Endothelial cell of umbilical vein (primary cell): ENCODE measurements at regions not wholly inside any gene's neighbourhood (a gene's known extent, or its start where the extent isn't known, plus 50 kb on each side); places are given as distances from the start of the nearest gene placed in this dataset.

Experiments used
- BruUV-seq: library from RNA; stranded (reverse); fragments of 400-500 nt; replicated peaks from 2 replicates; lab custom pipeline; 2021; lab: Mats Ljungman, UMichigan
- CTCF ChIA-PET: fragments of 300-600, 350-600 bp; sonication (Branson Sonifier 250); formaldehyde crosslinking; loops from one replicate; lab custom pipeline; 2021; ENCODE audit warnings: antibody characterized with exemption, inconsistent platforms; lab: Charles Lee
- POLR2A ChIA-PET: fragments of 300-600, 350-600 bp; sonication (Branson Sonifier 250); formaldehyde crosslinking; loops from one replicate; lab custom pipeline; 2021; ENCODE audit warnings: antibody characterized with exemption, inconsistent platforms; lab: Charles Lee
- DNase-seq: peaks from one replicate; pipeline ENCODE4 v3.0.0-alpha.2; 2011; ENCODE audit warnings: low read depth, low spot score
- FAIRE-seq: peaks from 2 replicates; lab custom pipeline; 2011; peaks lifted over from hg19 to GRCh38; lab: Jason Lieb, UNC
- H2AFZ ChIP-seq: 2 replicates; pipeline ENCODE4 v1.6.0; 2012; ENCODE audit warnings: low read depth, low read length, control low read depth, inconsistent platforms
- H3K27ac ChIP-seq: 2 replicates; pipeline ENCODE4 v1.5.1; 2011; ENCODE audit warnings: low read depth, mild to moderate bottlenecking, control low read depth, low read length, moderate library complexity; ENCODE audit not compliant: insufficient read depth
- H3K27me3 ChIP-seq, 2 experiments: 2 replicates each; pipeline versions ENCODE4 v1.6.0 to v1.6.1; 2011; ENCODE audit warnings: low read length in 2 of 2, mixed read lengths in 1 of 2; ENCODE audit not compliant: control insufficient read depth in 2 of 2, insufficient read depth in 2 of 2
- H3K36me3 ChIP-seq, 2 experiments: 2 replicates in 1 of 2; 3 replicates in 1 of 2; pipeline ENCODE4 v1.5.1; 2011; ENCODE audit warnings: low read length in 2 of 2, mild to moderate bottlenecking in 1 of 2, moderate library complexity in 1 of 2; ENCODE audit not compliant: control insufficient read depth in 2 of 2, insufficient read depth in 2 of 2; ENCODE audit errors: extremely low read depth in 1 of 2
- H3K4me1 ChIP-seq: 3 replicates; pipeline ENCODE4 v1.5.1; 2011; ENCODE audit warnings: mild to moderate bottlenecking, low read length; ENCODE audit not compliant: control insufficient read depth, insufficient read depth; ENCODE audit errors: extremely low read depth
- H3K4me2 ChIP-seq: 2 replicates; pipeline ENCODE4 v1.6.1; 2011; ENCODE audit warnings: low read length, control low read depth, mixed read lengths; ENCODE audit not compliant: insufficient read depth
- H3K4me3 ChIP-seq, 3 experiments: fragments of 200-600 bp in 1 of 3; sonication (generic), shearing (Covaris generic) in 1 of 3; replicated peaks in 1 of 3; 2 replicates each; pipeline ENCODE4 v1.5.1; 2011 to 2016; ENCODE audit warnings: control low read depth in 3 of 3, low read length in 3 of 3, mild to moderate bottlenecking in 2 of 3, inconsistent platforms in 1 of 3, low read depth in 1 of 3, moderate library complexity in 1 of 3; ENCODE audit not compliant: insufficient read depth in 1 of 3
- H3K79me2 ChIP-seq: 2 replicates; pipeline ENCODE4 v1.6.0; 2012; ENCODE audit warnings: low read length, inconsistent platforms; ENCODE audit not compliant: control insufficient read depth, insufficient read depth
- H3K9ac ChIP-seq: replicated peaks from 2 replicates; pipeline ENCODE3; 2011; ENCODE audit warnings: low read length, control low read depth; ENCODE audit not compliant: insufficient read depth; ENCODE audit errors: extremely low read depth
- H3K9me1 ChIP-seq: replicated peaks from 3 replicates; pipeline ENCODE4 v1.6.0; 2011; ENCODE audit warnings: mild to moderate bottlenecking, low read length; ENCODE audit not compliant: control insufficient read depth, insufficient read depth; ENCODE audit errors: extremely low read depth
- H3K9me3 ChIP-seq: replicated peaks from 2 replicates; pipeline ENCODE4 v1.5.1; 2012; ENCODE audit warnings: low read length, inconsistent platforms; ENCODE audit not compliant: control insufficient read depth, insufficient read depth
- H4K20me1 ChIP-seq: replicated peaks from 2 replicates; pipeline ENCODE3; 2011; ENCODE audit warnings: mild to moderate bottlenecking, low read length; ENCODE audit not compliant: control insufficient read depth, insufficient read depth; ENCODE audit errors: extremely low read depth
- EZH2 ChIP-seq: IDR thresholded peaks from 2 replicates; pipeline ENCODE4 v1.6.1; 2012; ENCODE audit warnings: borderline replicate concordance, low read depth, mild to moderate bottlenecking, moderate library complexity, low read length, inconsistent platforms; ENCODE audit not compliant: severe bottlenecking
- FOS ChIP-seq: IDR thresholded peaks from 2 replicates; pipeline ENCODE4 v1.6.1; 2011; ENCODE audit warnings: mild to moderate bottlenecking, low read length, moderate library complexity, borderline replicate concordance; ENCODE audit not compliant: insufficient read depth
- GATA2 ChIP-seq: IDR thresholded peaks from 2 replicates; pipeline ENCODE4 v1.7.0; 2011; ENCODE audit warnings: low read depth, mild to moderate bottlenecking, moderate library complexity, mixed read lengths, low read length; ENCODE audit not compliant: insufficient read length, insufficient read depth
- JUN ChIP-seq: IDR thresholded peaks from 2 replicates; pipeline ENCODE4 v1.6.1; 2011; ENCODE audit warnings: borderline replicate concordance, low read depth; ENCODE audit not compliant: insufficient read length, insufficient read depth
- MYC ChIP-seq: IDR thresholded peaks from one replicate; pipeline ENCODE4 v1.6.1; 2011; ENCODE audit warnings: mild to moderate bottlenecking, low read depth, low read length
- POLR2A ChIP-seq: IDR thresholded peaks from 2 replicates; pipeline ENCODE4 v1.6.1; 2012; ENCODE audit warnings: low read depth, mild to moderate bottlenecking, control low read depth, low read length
- POLR2AphosphoS5 ChIP-seq: IDR thresholded peaks from 2 replicates; pipeline ENCODE4 v1.6.1; 2012; ENCODE audit warnings: low read depth, mild to moderate bottlenecking, control low read depth, low read length, moderate library complexity; ENCODE audit not compliant: insufficient read depth
- dilution Hi-C: fragments of 300-500 bp; cut with MboI; formaldehyde crosslinking; loops from one replicate; pipeline ENCODE4 v1.15.0; 2019; ENCODE audit warnings: low sequenced_read_pairs; ENCODE audit not compliant: extremely low pct_ligation_motif_present
- intact Hi-C: fragments of 100-400 bp; cut with micrococcal nuclease; formaldehyde crosslinking; loops from one replicate; pipeline ENCODE4 v1.10.0; 2022
- TF ChIP-seq, protein P1 (sequence below), 2 donors: IDR thresholded peaks; 1 replicate in 1 of 2; 2 replicates in 1 of 2; pipeline ENCODE4 v1.5.1; 2011; ENCODE audit warnings: low read length in 2 of 2, mild to moderate bottlenecking in 2 of 2, moderate library complexity in 2 of 2, control low read depth in 1 of 2, inconsistent platforms in 1 of 2, low read depth in 1 of 2; ENCODE audit not compliant: insufficient read depth in 1 of 2; ENCODE audit errors: extremely low read depth in 1 of 2
- TF ChIP-seq, protein P2 (sequence below): IDR thresholded peaks from 2 replicates; pipeline ENCODE4 v1.6.1; 2011; ENCODE audit not compliant: insufficient read depth, insufficient read length

DNA sequence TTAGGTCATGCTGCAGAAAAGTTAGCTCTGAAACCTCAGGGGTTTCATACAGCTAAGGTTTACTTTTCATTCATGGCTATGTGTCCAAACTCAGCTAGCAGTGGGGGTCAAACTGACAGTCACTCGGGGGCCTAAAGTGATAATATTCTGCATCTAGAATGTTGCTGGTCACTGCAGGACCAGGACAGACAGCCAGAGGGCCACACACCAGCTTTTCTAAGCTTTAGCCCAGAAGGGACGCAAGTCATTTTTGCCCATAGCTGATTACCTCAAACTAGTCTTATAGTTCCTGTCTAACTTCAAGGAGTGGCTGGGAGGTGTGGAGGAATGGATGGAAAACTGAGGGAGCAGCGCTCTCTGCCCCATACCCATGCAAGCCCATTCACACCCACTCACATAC, 163.0 kb upstream of the NLRP1 start:
- dilution Hi-C loops = no loop called here
- H2AFZ ChIP-seq = no peak overlapping the region
- no TSS peak for BruUV-seq
- H3K27ac ChIP-seq = no peak overlapping the region
- no peak overlapping the region for H3K4me2 ChIP-seq
- intact Hi-C loops = no loop called here
- H4K20me1 ChIP-seq = no peaks in the 10 kb centered on the region
- H3K4me3 ChIP-seq = no peak overlapping the region
- no peaks in the 10 kb centered on the region for H3K9me1 ChIP-seq
- DNase-seq (no peak), FAIRE-seq (no peak)
- H3K36me3 ChIP-seq = no peaks in the 10 kb centered on the region
- peaks cover under 1 to 4% of the 10 kb centered on the region in 2 experiments for H3K27me3 ChIP-seq
- H3K9me3 ChIP-seq = no peaks in the 10 kb centered on the region
- POLR2A ChIA-PET = no interaction called here
- H3K4me1 ChIP-seq = no peaks in the 10 kb centered on the region
- TF ChIP-seq, protein P1, sequence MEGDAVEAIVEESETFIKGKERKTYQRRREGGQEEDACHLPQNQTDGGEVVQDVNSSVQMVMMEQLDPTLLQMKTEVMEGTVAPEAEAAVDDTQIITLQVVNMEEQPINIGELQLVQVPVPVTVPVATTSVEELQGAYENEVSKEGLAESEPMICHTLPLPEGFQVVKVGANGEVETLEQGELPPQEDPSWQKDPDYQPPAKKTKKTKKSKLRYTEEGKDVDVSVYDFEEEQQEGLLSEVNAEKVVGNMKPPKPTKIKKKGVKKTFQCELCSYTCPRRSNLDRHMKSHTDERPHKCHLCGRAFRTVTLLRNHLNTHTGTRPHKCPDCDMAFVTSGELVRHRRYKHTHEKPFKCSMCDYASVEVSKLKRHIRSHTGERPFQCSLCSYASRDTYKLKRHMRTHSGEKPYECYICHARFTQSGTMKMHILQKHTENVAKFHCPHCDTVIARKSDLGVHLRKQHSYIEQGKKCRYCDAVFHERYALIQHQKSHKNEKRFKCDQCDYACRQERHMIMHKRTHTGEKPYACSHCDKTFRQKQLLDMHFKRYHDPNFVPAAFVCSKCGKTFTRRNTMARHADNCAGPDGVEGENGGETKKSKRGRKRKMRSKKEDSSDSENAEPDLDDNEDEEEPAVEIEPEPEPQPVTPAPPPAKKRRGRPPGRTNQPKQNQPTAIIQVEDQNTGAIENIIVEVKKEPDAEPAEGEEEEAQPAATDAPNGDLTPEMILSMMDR (IDR thresholded peaks at IDR 0.05; ENCODE audit: extremely low read depth in 1 of 2, insufficient read depth in 1 of 2, low read depth in 1 of 2, low read length in 2 of 2) = peak in 1 of 2 donors; percentile 11
- TF ChIP-seq MYC = no peak
- H3K79me2 ChIP-seq = no peaks in the 10 kb centered on the region
- no peak overlapping the region for H3K9ac ChIP-seq
- CTCF ChIA-PET = interaction anchor here (0.7 to 1.5 kb wide), 6 partner anchors 12 to 665 kb away, joined by 3 to 4 read pairs (median 3); no protein-coding TSS in a partner anchor

DNA sequence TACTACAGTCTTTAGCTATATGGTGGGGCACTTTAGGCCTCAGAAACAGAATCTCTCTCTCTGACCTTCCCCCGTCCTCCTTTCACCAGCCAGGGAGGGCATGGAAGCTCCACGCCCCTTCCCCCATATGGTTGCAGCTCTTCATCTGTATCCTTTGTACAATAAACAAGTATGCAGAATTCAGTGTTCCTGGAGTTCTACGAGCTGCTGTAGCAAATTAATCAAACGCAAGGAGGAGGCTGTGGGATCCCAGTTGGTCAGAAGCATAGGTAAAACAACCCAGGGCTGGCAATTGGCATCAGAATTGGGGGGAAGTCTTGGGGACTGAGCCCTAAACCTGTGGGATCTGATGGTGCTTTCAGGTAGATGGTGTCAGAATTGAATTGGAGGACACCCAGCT, 163.7 kb upstream of the NLRP1 start:
- dilution Hi-C loops = no loop called here
- FAIRE-seq = no peak

More for the DNA sequence above, 163.7 kb upstream of the NLRP1 start:
- H4K20me1 ChIP-seq = no peaks in the 10 kb centered on the region
- intact Hi-C loops = no loop called here
- no peaks in the 10 kb centered on the region for H3K4me1 ChIP-seq
- no peak overlapping the region for H3K9ac ChIP-seq
- no peak overlapping the region for H3K4me2 ChIP-seq
- H3K27me3 ChIP-seq = peaks cover 0 to 4% of the 10 kb centered on the region in 2 experiments
- ChIA-PET POLR2A (no interaction called here), CTCF (interaction anchor here (0.7 to 1.5 kb wide), 5 partner anchors 9 to 321 kb away, joined by 3 read pairs; no protein-coding TSS in a partner anchor)
- TF ChIP-seq FOS (no peak), POLR2AphosphoS5 (no peak), MYC (no peak), JUN (no peak), EZH2 (no peak), GATA2 (no peak), POLR2A (no peak)
- TF ChIP-seq, protein P2, sequence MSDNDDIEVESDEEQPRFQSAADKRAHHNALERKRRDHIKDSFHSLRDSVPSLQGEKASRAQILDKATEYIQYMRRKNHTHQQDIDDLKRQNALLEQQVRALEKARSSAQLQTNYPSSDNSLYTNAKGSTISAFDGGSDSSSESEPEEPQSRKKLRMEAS = no peak
- TF ChIP-seq, protein P1 (IDR thresholded peaks at IDR 0.05; ENCODE audit: extremely low read depth in 1 of 2, insufficient read depth in 1 of 2, low read depth in 1 of 2, low read length in 2 of 2) = no peak
- DNase-seq = no peak
- no TSS peak for BruUV-seq
- no peaks in the 10 kb centered on the region for H3K9me1 ChIP-seq
- no peak overlapping the region for H2AFZ ChIP-seq
- H3K9me3 ChIP-seq = no peaks in the 10 kb centered on the region
- H3K4me3 ChIP-seq = no peak overlapping the region
- H3K79me2 ChIP-seq = no peaks in the 10 kb centered on the region
- no peak overlapping the region for H3K27ac ChIP-seq
- no peaks in the 10 kb centered on the region for H3K36me3 ChIP-seq
